Lower lobe of right lung (tissue), 2 donors: ENCODE measurements at regions not wholly inside any gene's neighbourhood (a gene's known extent, or its start where the extent isn't known, plus 50 kb on each side); places are given as distances from the start of the nearest gene placed in this dataset.

ENCODE experiments used
- ATAC-seq, 2 donors: fragments of 200-7000 bp; cut with Tn5 transposase; one replicate each; pipeline ENCODE4 v1.9.1; 2020 to 2022; ENCODE audit warnings: mild to moderate bottlenecking in 2 of 2, moderate library complexity in 2 of 2
- DNase-seq: peaks from one replicate; pipeline ENCODE4 v3.0.0-alpha.2; 2020
- H3K27ac ChIP-seq: fragments of 200-600 bp; one replicate; pipeline ENCODE4 v1.8.0; 2022
- H3K27me3 ChIP-seq: fragments of 200-600 bp; one replicate; pipeline ENCODE4 v1.8.0; 2022; ENCODE audit warnings: low read depth
- H3K36me3 ChIP-seq: fragments of 200-600 bp; one replicate; pipeline ENCODE4 v1.8.0; 2022; ENCODE audit warnings: mild to moderate bottlenecking
- H3K4me1 ChIP-seq: fragments of 200-600 bp; one replicate; pipeline ENCODE4 v1.8.0; 2022
- H3K4me3 ChIP-seq: fragments of 200-600 bp; one replicate; pipeline ENCODE4 v1.8.0; 2022; ENCODE audit warnings: mild to moderate bottlenecking
- H3K9me3 ChIP-seq: fragments of 200-600 bp; one replicate; pipeline ENCODE4 v1.8.0; 2022
- CTCF ChIP-seq: fragments of 200-600 bp; IDR thresholded peaks from one replicate; pipeline ENCODE4 v1.8.0; 2022; ENCODE audit warnings: antibody characterized with exemption, mild to moderate bottlenecking
- intact Hi-C: fragments of 100-400 bp; cut with DNase I; formaldehyde crosslinking; loops from one replicate; pipeline ENCODE4 v1.11.0; 2022
- donor health status: DM: no; HTN: yes; CAD: no; lungs with severe emphysema.

GRCh38 chr9:118711843-118712242 is 657.4 kb downstream of the BRINP1 start:
- H3K9me3 ChIP-seq, result no peaks in the 10 kb centered on the region
- H3K27me3 ChIP-seq, result no peaks in the 10 kb centered on the region
- no peak overlapping the region for H3K4me3 ChIP-seq
- no peaks in the 10 kb centered on the region for H3K4me1 ChIP-seq
- ATAC-seq (no peak), DNase-seq (no peak)
- intact Hi-C loops, result no loop called here
- no peak overlapping the region for H3K27ac ChIP-seq
- no peak for TF ChIP-seq CTCF
- no peaks in the 10 kb centered on the region for H3K36me3 ChIP-seq

- no peaks in the 10 kb centered on the region for H3K9me3 ChIP-seq
- H3K4me3 ChIP-seq, result no peak overlapping the region
- no peaks in the 10 kb centered on the region for H3K36me3 ChIP-seq
- DNase-seq (no peak), ATAC-seq (no peak)
- H3K27ac ChIP-seq, result no peak overlapping the region
- no peak for TF ChIP-seq CTCF
- intact Hi-C loops, result no loop called here
- H3K27me3 ChIP-seq, result no peaks in the 10 kb centered on the region
- H3K4me1 ChIP-seq, result no peaks in the 10 kb centered on the region
Observed at GRCh38 chr9:118721276-118721675, 648.0 kb downstream of the BRINP1 start.

DNA sequence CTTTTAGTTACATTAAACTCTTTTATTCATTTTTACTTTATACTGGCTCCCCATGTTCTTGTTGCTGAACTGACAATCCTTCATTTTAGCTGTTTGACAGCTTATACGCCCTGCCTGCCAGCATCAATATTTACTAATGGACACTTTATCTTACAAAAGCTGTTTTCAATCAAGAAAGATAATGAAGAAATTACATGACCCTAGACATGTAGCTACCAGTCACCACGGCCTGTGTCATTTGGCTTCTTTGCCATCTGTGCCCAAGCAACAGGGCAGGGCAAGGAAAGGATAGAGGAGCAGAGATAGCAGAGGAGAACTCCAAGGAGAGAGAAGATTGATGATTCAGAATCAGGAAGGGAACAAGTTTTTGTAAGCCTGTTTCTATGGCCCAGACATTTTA is 647.3 kb downstream of the BRINP1 start:
- Histone ChIP-seq H3K9me3 (no peaks in the 10 kb centered on the region), H3K36me3 (no peaks in the 10 kb centered on the region), H3K27me3 (no peaks in the 10 kb centered on the region), H3K4me3 (no peak overlapping the region), H3K4me1 (no peaks in the 10 kb centered on the region), H3K27ac (no peak overlapping the region)
- no peak for TF ChIP-seq CTCF
- ATAC-seq (no peak), DNase-seq (no peak)
- intact Hi-C loops, result no loop called here

DNA sequence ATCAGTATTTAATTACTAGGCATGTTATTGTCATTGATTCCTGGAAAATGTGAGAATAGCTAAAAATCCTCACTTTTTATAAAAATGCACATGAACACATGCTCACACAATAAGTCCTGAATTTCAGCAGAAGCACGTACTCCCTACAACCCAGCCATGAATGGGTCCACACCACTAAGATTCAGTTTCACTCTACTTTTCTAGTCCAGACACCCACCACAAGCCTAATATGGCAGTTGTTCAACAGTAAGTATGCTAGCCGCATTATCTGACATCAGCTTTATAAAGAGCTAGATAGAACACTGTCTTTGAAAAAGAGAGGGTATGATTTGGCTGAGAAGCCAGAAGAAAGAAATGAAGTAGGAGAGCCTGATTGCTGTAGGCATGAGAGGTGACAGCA is 639.3 kb downstream of the BRINP1 start:
- DNase-seq, result no peak
- intact Hi-C loops, result no loop called here
- ATAC-seq, result no peak
- no peaks in the 10 kb centered on the region for H3K36me3 ChIP-seq
- no peak for TF ChIP-seq CTCF
- H3K4me3 ChIP-seq, result no peak overlapping the region
- no peaks in the 10 kb centered on the region for H3K9me3 ChIP-seq
- H3K4me1 ChIP-seq, result no peaks in the 10 kb centered on the region
- H3K27ac ChIP-seq, result no peak overlapping the region
- no peaks in the 10 kb centered on the region for H3K27me3 ChIP-seq

GRCh38 chr9:118732998-118733397 is 636.2 kb downstream of the BRINP1 start:
- Histone ChIP-seq H3K4me1 (no peaks in the 10 kb centered on the region), H3K9me3 (peaks cover 9% of the 10 kb centered on the region), H3K27me3 (no peaks in the 10 kb centered on the region), H3K27ac (no peak overlapping the region), H3K4me3 (no peak overlapping the region), H3K36me3 (no peaks in the 10 kb centered on the region)
- intact Hi-C loops, result no loop called here
- ATAC-seq (no peak), DNase-seq (no peak)
- no peak for TF ChIP-seq CTCF

GRCh38 chr9:118734696-118735095 is 634.5 kb downstream of the BRINP1 start:
- Histone ChIP-seq H3K27ac (no peak overlapping the region), H3K36me3 (no peaks in the 10 kb centered on the region), H3K9me3 (peaks cover 9% of the 10 kb centered on the region), H3K4me1 (no peaks in the 10 kb centered on the region), H3K27me3 (no peaks in the 10 kb centered on the region), H3K4me3 (no peak overlapping the region)
- ATAC-seq, result no peak
- no peak for TF ChIP-seq CTCF
- intact Hi-C loops, result no loop called here
- DNase-seq, result no peak
